Calu3 (cell line): ENCODE measurements at regions not wholly inside any gene's neighbourhood (a gene's known extent, or its start where the extent isn't known, plus 50 kb on each side); places are given as distances from the start of the nearest gene placed in this dataset.

Experiments
- BruUV-seq: library from RNA; stranded (reverse); fragments of 400-500 nt; replicated peaks from 2 replicates; lab custom pipeline; 2021; lab: Mats Ljungman, UMichigan
- CTCF ChIA-PET: fragments of 300-600 bp; sonication (Branson Sonifier 250); formaldehyde crosslinking; loops from one replicate; lab custom pipeline; 2022; ENCODE audit warnings: antibody characterized with exemption; lab: Charles Lee
- DNase-seq: peaks from one replicate; pipeline ENCODE4 v3.0.0; 2022
- H3K27ac Mint-ChIP-seq: one replicate; pipeline ENCODE4 v1.8.0; 2022; ENCODE audit warnings: mixed read lengths; ENCODE audit not compliant: unreplicated experiment
- H3K27me3 Mint-ChIP-seq: one replicate; pipeline ENCODE4 v1.8.0; 2022; ENCODE audit warnings: mixed read lengths; ENCODE audit not compliant: unreplicated experiment
- H3K36me3 Mint-ChIP-seq: one replicate; pipeline ENCODE4 v1.8.0; 2022; ENCODE audit warnings: mild to moderate bottlenecking, moderate library complexity, mixed read lengths; ENCODE audit not compliant: insufficient read depth, unreplicated experiment
- H3K4me1 Mint-ChIP-seq: one replicate; pipeline ENCODE4 v1.8.0; 2022; ENCODE audit warnings: mild to moderate bottlenecking, low read depth, mixed read lengths; ENCODE audit not compliant: unreplicated experiment
- H3K4me3 Mint-ChIP-seq: one replicate; pipeline ENCODE4 v1.8.0; 2022; ENCODE audit warnings: mild to moderate bottlenecking, low read depth, moderate library complexity, mixed read lengths; ENCODE audit not compliant: unreplicated experiment
- H3K9me3 Mint-ChIP-seq: one replicate; pipeline ENCODE4 v1.8.0; 2022; ENCODE audit warnings: low read depth, mixed read lengths; ENCODE audit not compliant: unreplicated experiment
- intact Hi-C: fragments of 100-400 bp; cut with micrococcal nuclease; formaldehyde crosslinking; loops from one replicate; pipeline ENCODE4 v1.10.0; 2022; ENCODE audit not compliant: unreplicated experiment
- TF ChIP-seq, protein P1 (sequence below): fragments of 200-600 bp; IDR thresholded peaks from one replicate; pipeline ENCODE4 v1.8.0; 2022; ENCODE audit warnings: antibody characterized with exemption; ENCODE audit not compliant: unreplicated experiment

DNA sequence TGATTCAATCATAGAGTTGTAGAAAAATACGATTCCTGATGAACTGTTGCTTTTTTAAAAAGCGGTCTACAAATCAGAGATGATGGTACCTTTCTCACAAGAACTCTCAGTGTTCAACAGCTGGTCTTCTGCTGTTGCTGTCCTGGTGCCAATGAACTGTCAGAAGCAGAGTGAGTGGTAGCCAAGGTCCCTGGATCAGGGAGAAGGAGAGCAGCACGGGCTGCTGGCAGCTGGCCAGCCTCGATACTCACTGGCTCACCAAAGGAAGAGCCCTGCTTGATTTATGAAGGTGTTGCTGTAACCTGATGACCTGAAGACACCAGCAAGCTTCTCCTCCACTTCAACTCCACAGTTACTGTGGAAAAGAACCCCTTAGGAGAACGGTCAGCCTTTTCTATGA, 300.8 kb upstream of the SOX11 start:
- no peak overlapping the region for H3K27ac Mint-ChIP-seq
- peaks cover 14% of the 10 kb centered on the region for H3K9me3 Mint-ChIP-seq
- TF ChIP-seq, protein P1, sequence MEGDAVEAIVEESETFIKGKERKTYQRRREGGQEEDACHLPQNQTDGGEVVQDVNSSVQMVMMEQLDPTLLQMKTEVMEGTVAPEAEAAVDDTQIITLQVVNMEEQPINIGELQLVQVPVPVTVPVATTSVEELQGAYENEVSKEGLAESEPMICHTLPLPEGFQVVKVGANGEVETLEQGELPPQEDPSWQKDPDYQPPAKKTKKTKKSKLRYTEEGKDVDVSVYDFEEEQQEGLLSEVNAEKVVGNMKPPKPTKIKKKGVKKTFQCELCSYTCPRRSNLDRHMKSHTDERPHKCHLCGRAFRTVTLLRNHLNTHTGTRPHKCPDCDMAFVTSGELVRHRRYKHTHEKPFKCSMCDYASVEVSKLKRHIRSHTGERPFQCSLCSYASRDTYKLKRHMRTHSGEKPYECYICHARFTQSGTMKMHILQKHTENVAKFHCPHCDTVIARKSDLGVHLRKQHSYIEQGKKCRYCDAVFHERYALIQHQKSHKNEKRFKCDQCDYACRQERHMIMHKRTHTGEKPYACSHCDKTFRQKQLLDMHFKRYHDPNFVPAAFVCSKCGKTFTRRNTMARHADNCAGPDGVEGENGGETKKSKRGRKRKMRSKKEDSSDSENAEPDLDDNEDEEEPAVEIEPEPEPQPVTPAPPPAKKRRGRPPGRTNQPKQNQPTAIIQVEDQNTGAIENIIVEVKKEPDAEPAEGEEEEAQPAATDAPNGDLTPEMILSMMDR: no peak
- CTCF ChIA-PET: no interaction called here
- H3K36me3 Mint-ChIP-seq: no peaks in the 10 kb centered on the region
- H3K4me3 Mint-ChIP-seq: no peak overlapping the region
- intact Hi-C loops: no loop called here
- no peaks in the 10 kb centered on the region for H3K4me1 Mint-ChIP-seq
- DNase-seq: no peak
- no TSS peak for BruUV-seq
- no peaks in the 10 kb centered on the region for H3K27me3 Mint-ChIP-seq

DNA sequence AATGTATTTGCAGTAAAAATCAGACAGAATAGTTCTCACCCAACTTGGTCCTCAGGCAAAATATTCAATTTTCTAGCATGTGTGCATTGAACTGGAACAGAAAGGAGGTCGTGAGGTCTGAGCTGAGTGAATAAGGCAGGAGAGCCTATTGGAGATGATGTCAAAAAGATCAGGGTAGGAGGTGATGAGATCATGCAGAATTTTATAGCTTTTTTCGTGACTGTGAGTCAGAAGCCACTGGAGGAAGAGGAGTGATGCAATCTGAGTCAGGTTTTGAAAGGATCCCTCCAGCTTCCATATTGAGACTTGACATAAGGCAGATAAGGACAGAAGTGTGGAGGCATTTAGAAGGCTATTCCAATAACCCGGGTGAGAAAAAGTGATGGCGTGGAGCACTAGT, 299.5 kb upstream of the SOX11 start:
- H3K27ac Mint-ChIP-seq: no peak overlapping the region
- no peaks in the 10 kb centered on the region for H3K36me3 Mint-ChIP-seq
- CTCF ChIA-PET: no interaction called here
- H3K4me3 Mint-ChIP-seq: no peak overlapping the region
- no peaks in the 10 kb centered on the region for H3K4me1 Mint-ChIP-seq
- H3K27me3 Mint-ChIP-seq: no peaks in the 10 kb centered on the region
- TF ChIP-seq, protein P1: no peak
- intact Hi-C loops: no loop called here
- no TSS peak for BruUV-seq
- no peak for DNase-seq
- peaks cover 19% of the 10 kb centered on the region for H3K9me3 Mint-ChIP-seq

DNA sequence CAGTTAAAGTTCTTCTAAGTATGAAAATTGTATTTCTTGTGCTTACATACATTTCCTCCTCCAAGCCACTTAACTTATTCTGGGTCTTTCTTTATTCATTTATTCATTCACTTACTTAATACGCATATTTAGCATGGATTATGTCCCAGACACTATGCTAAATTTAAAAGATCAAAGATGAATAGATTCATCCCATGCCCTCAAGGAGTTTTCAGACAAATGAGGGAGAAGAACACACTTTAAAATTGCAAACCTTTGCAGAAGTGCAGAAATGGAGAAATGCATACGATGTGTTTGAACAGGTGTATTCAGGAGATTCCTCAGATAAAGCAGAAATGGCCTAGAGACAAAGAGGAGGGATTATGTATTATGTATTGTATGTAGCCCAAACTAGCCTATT, 298.7 kb upstream of the SOX11 start:
- peaks cover 17% of the 10 kb centered on the region for H3K9me3 Mint-ChIP-seq
- intact Hi-C loops: no loop called here
- TF ChIP-seq, protein P1: no peak
- no peaks in the 10 kb centered on the region for H3K36me3 Mint-ChIP-seq
- H3K4me3 Mint-ChIP-seq: no peak overlapping the region
- DNase-seq: no peak
- H3K27me3 Mint-ChIP-seq: no peaks in the 10 kb centered on the region
- H3K4me1 Mint-ChIP-seq: no peaks in the 10 kb centered on the region
- BruUV-seq: no TSS peak
- CTCF ChIA-PET: no interaction called here
- H3K27ac Mint-ChIP-seq: no peak overlapping the region

DNA sequence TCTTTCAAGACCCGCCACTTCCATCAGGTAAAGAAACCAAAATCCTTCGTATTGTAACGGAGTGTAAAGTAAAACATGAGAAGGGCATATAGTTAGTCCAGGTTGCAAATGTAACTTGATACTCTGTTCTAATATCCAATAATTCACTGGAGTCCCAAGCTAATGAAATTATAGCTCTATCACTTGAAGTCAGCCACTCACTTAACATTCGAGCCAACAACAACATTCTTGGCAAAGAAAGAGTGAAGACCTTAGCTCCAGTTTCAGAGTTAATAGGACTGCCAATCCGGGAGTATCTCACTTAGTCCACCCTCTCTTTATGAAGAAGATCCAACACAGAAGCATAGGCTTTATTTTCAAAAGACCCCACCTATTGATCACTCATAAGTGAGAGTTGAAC, 298.0 kb upstream of the SOX11 start:
- TF ChIP-seq, protein P1: no peak
- Mint-ChIP-seq H3K9me3 (peaks cover 17% of the 10 kb centered on the region), H3K27ac (no peak overlapping the region), H3K4me1 (no peaks in the 10 kb centered on the region), H3K36me3 (no peaks in the 10 kb centered on the region), H3K27me3 (no peaks in the 10 kb centered on the region), H3K4me3 (no peak overlapping the region)
- no peak for DNase-seq
- BruUV-seq: no TSS peak
- intact Hi-C loops: no loop called here
- CTCF ChIA-PET: no interaction called here
